H1 (cell line): ENCODE measurements at regions not wholly inside any gene's neighbourhood (a gene's known extent, or its start where the extent isn't known, plus 50 kb on each side); places are given as distances from the start of the nearest gene placed in this dataset.

Source experiments
- BCL11A ChIP-seq, 2 experiments: IDR thresholded peaks; one replicate each; pipeline ENCODE4 v1.6.1; 2011; ENCODE audit warnings: low read depth in 2 of 2, low read length in 2 of 2, mild to moderate bottlenecking in 2 of 2

DNA sequence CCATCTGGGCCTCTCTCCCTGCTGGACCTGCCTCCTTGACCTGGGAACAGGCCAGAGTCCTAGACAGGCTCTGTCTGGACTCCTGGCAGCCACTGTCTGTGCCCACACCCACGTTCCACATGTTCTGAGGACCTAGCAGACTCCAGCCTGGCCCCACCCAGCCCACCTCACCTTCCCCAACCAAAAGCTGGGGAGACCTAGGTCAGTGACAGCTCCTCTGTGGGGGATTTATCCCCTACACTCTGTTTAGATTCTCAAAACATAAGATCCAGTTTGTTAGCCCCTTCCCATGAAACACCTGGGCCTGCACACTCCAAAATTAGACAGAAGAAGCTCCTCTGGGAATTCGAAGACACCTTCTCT is 59.8 kb upstream of the ADAMTS2 start (continued):
- TF ChIP-seq BCL11A (IDR thresholded peaks at IDR 0.05; ENCODE audit: low read depth in 2 of 2, low read length in 2 of 2) = no peak
